ENCODE measurements at regions not wholly inside any gene's neighbourhood (a gene's known extent, or its start where the extent isn't known, plus 50 kb on each side); places are given as distances from the start of the nearest gene placed in this dataset.

DNA sequence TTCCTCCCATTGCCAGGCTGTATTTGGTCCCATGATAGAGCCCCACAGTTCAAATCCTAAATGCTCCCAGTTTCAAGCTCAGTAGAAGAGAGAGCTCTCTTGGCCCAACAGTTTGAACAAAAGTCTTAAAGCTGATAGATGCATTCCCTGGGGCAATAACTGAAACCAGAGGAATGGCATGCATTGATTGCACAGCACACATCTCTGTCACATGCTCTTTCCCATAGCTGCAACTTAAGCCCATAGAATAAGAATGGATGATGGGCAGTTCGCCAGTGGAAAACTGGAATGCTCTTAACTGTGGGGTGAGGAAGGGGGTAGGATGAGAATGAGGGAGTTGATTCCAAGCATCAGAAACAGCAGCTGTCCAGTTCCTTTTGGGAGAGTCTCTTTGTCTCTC is 1942.4 kb upstream of the WWC1 start:
- intact Hi-C loops (cut with DNase I), result no loop called here

DNA sequence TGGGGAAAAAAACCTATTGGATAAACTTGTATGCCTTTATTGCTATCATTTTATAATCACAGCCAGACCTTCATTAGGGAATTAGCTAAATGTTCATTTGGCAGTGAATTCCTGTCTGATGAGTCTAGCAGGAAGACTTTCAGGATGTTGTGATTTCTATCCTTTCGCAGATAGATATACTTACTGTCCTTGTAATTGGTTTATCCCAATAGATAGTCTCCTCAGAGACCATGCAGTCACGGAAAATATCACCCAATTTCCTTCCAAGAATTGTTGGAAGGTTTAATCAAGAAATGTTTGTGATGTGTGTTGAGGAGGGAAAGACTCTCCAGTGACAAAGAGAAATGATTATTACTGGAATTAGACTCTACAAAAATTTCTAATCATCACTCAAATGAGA is 1937.9 kb upstream of the WWC1 start:
- ATAC-seq, result no peak
- intact Hi-C loops (cut with DNase I), result no loop called here

More for the DNA sequence above, 1942.4 kb upstream of the WWC1 start:
- ATAC-seq (no peak), DNase-seq (no peak)

DNA sequence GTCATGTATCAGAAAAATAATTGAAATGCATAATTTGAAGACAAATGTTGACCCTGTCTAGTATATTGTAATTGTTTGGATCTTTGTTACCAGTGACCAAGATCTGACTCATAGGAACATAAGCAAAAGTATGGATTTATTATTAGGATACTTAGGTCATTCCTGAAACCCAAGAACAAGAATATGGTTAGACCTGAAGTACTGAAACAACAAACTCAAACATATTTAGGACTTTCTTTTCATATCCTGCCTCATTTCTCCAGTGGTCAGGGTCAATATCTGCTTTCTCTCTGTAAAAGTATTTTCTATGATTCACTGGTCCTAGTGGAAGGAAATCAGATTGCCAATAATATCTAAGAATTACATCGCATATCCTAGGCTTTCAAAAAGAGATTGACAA is 1937.1 kb upstream of the WWC1 start:
- DNase-seq (no peak), ATAC-seq (no peak)
- intact Hi-C loops (cut with DNase I), result no loop called here

More for the DNA sequence above, 1937.9 kb upstream of the WWC1 start:
- DNase-seq, result no peak

DNA sequence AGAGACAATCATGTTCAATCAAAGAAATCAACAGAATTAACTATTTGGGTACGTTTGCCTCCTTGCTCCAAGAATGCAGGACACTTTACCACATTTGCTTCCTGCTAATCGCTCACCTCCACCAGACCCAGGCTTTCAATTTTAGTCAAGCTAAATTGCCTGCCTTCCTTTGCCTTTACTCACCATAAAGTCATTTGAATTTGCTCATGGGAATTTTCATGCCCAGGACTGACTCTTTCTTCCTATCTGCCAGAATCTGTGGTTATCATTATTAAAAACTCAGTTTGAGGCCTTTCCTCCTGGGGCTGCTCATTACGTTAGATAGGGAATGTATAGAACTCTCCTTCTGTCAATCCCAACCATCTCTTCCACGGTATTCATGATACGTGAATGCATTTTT is 1935.3 kb upstream of the WWC1 start:
- intact Hi-C loops (cut with DNase I), result no loop called here
- no peak for ATAC-seq

GRCh38 chr5:166358127-166358830 is 1933.2 kb upstream of the WWC1 start:
- no peak for DNase-seq
- ATAC-seq, result no peak
- intact Hi-C loops (cut with DNase I), result no loop called here

More for the DNA sequence above, 1935.3 kb upstream of the WWC1 start:
- DNase-seq, result no peak

DNA sequence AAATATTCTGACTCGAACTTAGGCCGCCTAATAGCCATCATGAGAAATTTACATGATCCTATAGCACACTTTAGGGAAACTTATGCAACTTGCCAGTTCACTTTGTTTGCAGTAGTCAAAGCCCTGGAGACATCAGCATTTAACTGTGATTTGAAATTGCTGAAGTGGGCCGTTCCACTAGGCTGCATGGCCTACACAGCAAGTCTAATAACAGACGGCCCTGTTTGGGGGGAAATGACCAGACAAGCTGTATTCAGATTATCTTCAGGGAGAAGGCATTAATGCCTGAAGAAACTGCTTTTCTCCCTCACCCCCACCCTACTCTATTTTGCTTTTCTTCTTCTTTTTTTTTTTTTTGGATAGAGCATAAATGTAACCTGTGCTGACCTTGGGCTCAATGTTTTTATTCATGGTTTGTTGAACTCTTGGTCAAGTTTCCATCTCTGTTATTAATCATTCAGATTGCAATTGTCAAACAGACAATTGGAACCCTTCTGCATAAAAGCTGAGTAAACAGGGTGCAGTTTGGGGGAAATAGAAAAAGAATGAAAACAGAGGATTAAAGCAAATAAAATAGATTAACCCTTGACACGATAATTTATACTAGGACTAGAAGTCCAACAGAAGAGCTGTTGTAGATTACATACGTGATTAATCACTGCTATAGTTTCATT is 1928.2 kb upstream of the WWC1 start:
- intact Hi-C loops (cut with DNase I), result no loop called here
- ATAC-seq, result no peak
- DNase-seq, result no peak

DNA sequence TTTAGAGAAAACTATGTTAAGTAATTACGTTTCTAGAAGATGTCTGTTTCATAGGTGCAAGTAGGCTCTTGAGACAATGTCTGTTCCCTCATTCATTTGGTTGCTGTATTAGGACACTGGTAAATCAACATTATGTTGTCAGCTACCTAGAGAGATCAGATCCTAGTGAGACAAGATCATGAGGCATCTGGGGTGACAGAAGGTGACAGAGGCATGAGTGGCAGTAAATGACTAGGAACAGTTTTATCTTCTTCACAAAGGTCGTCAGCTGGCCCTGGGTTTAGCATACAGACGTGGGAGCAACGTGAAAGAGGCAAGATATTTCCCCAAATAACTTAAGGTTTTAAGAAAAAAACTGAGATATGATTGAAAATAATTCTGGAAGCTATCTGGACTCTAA is 1926.3 kb upstream of the WWC1 start:
- ATAC-seq (no peak), DNase-seq (no peak)
- intact Hi-C loops (cut with DNase I), result no loop called here

DNA sequence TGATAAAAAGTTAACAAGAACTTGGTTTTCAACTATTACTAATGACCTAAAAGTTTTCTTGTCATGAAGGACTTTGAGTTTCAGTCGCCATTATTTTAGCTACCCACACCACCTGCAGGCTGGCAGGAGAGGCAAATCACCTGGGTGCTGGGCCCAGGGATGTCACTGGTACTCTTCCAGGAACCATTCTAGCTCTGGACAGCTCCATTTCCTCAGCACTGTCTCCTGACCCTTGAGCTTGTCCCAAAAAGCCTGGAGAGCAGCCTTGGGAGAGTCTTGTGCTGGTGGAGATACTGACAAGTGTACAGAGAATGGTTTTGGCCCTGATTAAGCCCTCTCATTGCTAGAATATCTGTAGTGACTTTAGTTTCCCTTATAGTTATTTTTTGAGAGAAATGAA is 1924.1 kb upstream of the WWC1 start:
- DNase-seq (no peak), ATAC-seq (no peak)
- intact Hi-C loops (cut with DNase I), result no loop called here

DNA sequence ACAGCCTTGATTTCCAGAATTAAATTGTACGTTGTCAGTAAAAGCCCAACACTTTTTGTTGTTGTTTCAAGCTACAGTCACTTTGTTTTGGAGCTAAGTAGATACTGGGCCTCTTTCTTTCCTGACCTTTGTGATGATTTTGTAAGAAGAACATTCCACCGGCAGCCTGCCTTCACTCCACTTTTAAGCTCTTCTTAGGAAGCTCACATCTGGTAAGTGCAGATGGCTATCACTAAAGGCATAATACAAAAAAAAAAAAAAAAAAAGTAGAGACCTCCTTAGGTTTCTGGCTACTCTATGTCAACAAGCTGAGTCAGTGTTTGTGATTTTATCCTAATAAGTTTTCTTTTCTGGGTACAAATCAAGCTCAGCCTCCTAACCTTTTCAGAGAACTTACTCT is 1922.1 kb upstream of the WWC1 start:
- ATAC-seq (no peak), DNase-seq (no peak)
- intact Hi-C loops (cut with DNase I), result no loop called here

GRCh38 chr5:166369807-166370206 is 1921.6 kb upstream of the WWC1 start:
- DNase-seq, result no peak
- intact Hi-C loops (cut with DNase I), result no loop called here
- no peak for ATAC-seq

DNA sequence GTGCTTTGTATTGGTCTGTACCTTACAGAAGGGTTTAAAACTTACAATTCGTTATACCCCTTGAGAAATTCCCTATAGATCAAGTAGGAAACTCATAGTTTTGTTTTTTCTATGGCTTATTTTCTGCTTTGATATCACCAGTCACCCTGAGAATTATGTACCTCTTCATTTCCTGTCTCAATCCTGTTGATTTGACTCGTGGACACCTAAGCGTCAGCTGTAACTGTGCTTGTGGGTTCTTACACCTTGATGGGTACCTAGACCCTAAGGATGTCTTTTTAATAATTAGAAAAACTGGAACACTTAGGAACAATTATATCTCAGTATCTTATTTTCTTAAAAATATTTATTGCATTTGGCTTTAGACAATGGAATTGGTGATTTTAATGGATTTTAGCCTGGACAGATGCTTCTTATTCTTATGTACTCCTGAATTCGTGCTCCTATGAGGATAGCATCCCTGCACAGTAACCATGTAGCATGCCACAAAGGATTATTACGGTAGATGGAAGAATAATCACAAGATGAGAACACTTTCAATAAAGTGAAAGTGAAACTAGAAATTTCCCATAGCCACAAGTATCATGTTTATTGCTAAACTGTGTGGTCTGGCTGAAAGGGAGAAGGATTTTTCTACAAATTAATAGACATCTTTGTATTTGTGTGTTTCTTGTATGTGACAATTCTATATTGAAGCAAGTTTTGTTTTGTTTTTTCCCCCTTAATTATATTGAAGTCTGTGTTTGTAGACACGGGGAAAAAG is 1920.3 kb upstream of the WWC1 start:
- intact Hi-C loops (cut with DNase I), result no loop called here
- DNase-seq, result no peak
- ATAC-seq, result no peak

DNA sequence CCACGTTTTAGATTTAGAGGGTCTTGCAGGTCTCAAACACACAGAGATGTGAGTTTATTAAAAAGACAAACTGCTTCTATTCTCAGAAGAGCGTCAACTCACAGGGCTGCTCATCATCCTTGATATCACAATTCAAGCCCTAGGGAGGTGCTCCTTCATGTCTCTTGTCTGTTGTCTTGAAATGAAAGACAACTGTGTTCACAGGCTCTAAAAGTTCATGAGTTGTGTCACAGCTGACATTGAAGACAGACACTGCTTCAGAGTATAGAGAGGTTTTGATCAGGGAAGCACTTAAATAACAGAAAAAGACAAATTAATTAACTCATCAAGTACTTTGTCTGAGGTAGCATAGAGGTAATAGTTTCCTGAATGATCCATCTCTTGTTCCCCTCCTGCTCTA is 1917.6 kb upstream of the WWC1 start:
- DNase-seq (no peak), ATAC-seq (no peak)
- intact Hi-C loops (cut with DNase I), result no loop called here

- intact Hi-C loops (cut with DNase I), result no loop called here
- ATAC-seq (no peak), DNase-seq (no peak)
These were observed 1913.7 kb upstream of the WWC1 start for GRCh38 chr5:166377756-166378155.

- intact Hi-C loops (cut with DNase I), result no loop called here
- ATAC-seq (no peak), DNase-seq (no peak)
These were observed 1911.9 kb upstream of the WWC1 start for GRCh38 chr5:166379517-166379916.

DNA sequence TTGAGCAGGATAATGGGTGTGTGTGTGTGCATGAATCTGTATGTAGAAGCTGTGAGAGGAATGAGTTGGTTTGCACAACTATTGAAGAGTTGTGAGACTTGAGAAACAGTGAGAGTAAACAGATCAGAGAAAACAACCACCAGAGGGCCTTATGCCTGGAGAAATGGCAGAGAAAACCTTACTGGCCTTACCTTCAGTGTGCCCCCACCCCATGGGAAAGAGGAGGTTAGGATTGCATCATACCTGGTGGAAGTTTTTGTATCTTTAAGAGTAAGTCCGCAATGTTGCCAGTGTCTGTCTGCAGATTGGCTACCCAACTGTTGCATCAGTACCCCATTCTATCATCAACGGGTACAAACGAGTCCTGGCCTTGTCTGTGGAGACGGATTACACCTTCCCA is 1909.4 kb upstream of the WWC1 start:
- no peak for DNase-seq
- ATAC-seq, result no peak
- intact Hi-C loops (cut with DNase I), result no loop called here

- ATAC-seq, result no peak
- intact Hi-C loops (cut with DNase I), result no loop called here
- DNase-seq, result no peak
These were observed 1893.3 kb upstream of the WWC1 start for GRCh38 chr5:166398131-166398530.

- intact Hi-C loops (cut with DNase I), result no loop called here
These were observed 1891.7 kb upstream of the WWC1 start for GRCh38 chr5:166399781-166400180.

DNA sequence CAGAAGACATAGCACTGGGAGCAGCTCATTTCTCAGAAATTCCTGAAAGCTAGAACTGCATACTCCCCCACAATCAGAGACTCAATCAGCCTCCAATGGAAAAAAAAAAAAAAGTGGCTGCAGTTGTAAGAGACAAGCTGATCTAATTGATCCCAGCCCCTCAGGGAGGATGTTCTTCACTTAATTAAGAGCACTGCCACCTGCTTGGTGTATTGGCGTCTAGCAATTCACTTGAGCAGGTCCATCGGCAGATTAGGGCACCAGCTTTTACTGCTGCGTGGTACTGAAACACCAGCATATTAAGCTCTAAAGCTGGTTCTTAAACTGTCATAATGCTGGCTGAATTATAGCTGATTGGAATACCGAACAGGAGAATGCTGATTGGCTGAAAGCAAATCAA is 1890.1 kb upstream of the WWC1 start:
- intact Hi-C loops (cut with DNase I), result no loop called here
- DNase-seq, result no peak
- no peak for ATAC-seq

More at GRCh38 chr5:166399781-166400180, 1891.7 kb upstream of the WWC1 start:
- ATAC-seq (no peak), DNase-seq (no peak)

DNA sequence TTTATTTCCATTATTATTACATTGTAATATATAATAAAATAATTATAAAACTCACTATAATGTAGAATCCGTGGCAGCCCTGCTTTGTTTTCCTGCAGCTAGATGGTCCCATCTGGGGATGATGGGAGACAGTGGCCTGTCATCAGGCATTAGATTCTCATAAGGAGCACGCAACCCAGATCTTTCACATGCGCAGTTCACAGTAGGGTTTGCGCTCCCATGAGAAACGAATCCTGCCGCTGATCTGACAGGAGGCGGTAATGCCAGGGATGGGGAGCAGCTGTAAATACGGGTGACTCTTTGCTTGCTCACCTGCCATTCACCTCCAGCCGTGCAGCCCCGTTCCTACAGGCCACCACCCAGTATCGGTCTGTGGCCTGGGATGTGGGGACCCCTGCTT is 1879.3 kb upstream of the WWC1 start:
- intact Hi-C loops (cut with DNase I), result no loop called here
- no peak for DNase-seq
- ATAC-seq, result no peak

DNA sequence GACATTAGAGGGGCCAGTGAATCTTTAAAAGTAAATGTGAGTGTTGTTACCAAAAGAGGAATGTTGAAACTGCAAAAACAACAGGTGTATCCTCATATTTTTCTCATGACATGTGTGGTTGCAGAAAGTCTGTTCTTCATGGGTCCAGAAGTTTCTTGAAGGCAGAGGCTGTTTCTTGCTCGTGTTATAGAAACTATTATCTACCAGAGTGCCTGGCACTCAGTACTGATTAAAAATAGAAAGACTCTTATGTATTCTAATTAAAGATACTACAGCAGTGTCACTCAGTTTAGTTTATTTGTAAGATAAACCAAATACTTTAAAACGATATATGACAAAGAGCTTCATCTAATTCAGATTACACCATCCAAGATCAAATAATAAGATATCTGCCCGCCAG is 1864.2 kb upstream of the WWC1 start:
- intact Hi-C loops (cut with DNase I), result no loop called here
- DNase-seq (no peak), ATAC-seq (no peak)

Measured in left cardiac atrium (tissue), 4 donors.